ENCODE measurements at regions not wholly inside any gene's neighbourhood (a gene's known extent, or its start where the extent isn't known, plus 50 kb on each side); places are given as distances from the start of the nearest gene placed in this dataset.
"Not testable (repeated sequence)": the region's sequence is repeated elsewhere in the genome, so short reads cannot be mapped to it uniquely, and the experiment has no call there.

- H3K18ac ChIP-seq (ENCODE audit: low read depth in 1 of 2, low read length in 2 of 2); H3K4me2 ChIP-seq (ENCODE audit: low read length, poor library complexity, severe bottlenecking); H3K4ac ChIP-seq (ENCODE audit: low read depth in 1 of 2, low read length in 2 of 2); H3K4me1 ChIP-seq (ENCODE audit: control insufficient read depth, insufficient read depth, low read depth, low read length); DNase-seq; H2BK120ac ChIP-seq (ENCODE audit: low read depth, low read length); H3K9me3 ChIP-seq (ENCODE audit: control insufficient read depth, low read length); H4K8ac ChIP-seq (ENCODE audit: low read length); H2AK5ac ChIP-seq (ENCODE audit: low read length, severe bottlenecking); H3K14ac ChIP-seq (ENCODE audit: low read length in 2 of 2); H2BK12ac ChIP-seq (ENCODE audit: low read length in 2 of 2); H3K23ac ChIP-seq (ENCODE audit: low read length in 2 of 2); H4K91ac ChIP-seq (ENCODE audit: low read length); H3K79me1 ChIP-seq (replicated peaks; ENCODE audit: low read length, poor library complexity, severe bottlenecking); H2BK5ac ChIP-seq (ENCODE audit: low read depth, low read length, poor library complexity, severe bottlenecking); H3K9ac ChIP-seq (ENCODE audit: low read length); H2AFZ ChIP-seq (ENCODE audit: low read depth, low read length); H2BK15ac ChIP-seq (ENCODE audit: low read depth, poor library complexity, severe bottlenecking); H3K36me3 ChIP-seq (ENCODE audit: control insufficient read depth in 1 of 2, insufficient read depth in 2 of 2, low read depth in 1 of 2, low read length in 2 of 2); H3K4me3 ChIP-seq (ENCODE audit: insufficient read depth in 1 of 2, low read depth in 1 of 2, low read length in 2 of 2); H3K27ac ChIP-seq (ENCODE audit: low read length, poor library complexity, severe bottlenecking): not testable (repeated sequence)
- WGBS: 92% methylated on average over 4 of the region's 4 CpGs
- peaks cover 0 to 18% of the 10 kb centered on the region in 2 experiments for H3K27me3 ChIP-seq (ENCODE audit: control insufficient read depth in 1 of 2, insufficient read depth in 1 of 2, low read length in 2 of 2)
Measured at GRCh38 chr10:93234940-93235339, 161.2 kb downstream of the CYP26A1 start.

DNA sequence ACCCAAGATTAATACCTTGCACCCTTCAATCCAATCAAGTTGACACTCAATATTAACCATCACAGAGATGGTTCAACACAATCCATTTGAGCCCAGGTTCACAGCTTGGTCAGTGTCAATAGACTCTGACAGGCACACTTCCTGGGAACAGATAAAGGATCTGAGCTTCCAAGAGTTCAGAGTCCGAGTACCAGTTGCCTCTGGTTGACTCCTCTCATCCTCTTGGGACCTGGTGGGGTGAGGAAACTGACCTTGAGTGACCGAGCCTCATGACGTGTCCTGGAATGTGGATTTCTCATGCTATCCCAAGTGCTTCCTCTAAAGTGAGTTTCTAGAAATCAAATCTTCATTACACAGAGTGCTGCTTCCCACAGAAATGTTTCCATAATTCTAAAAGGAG is 162.0 kb downstream of the CYP26A1 start:
- Histone ChIP-seq H4K8ac (ENCODE audit: low read length) (no peak overlapping the region), H3K4ac (ENCODE audit: low read depth in 1 of 2, low read length in 2 of 2) (no peak overlapping the region), H2AK5ac (ENCODE audit: low read length, severe bottlenecking) (no peak overlapping the region), H2BK15ac (ENCODE audit: low read depth, poor library complexity, severe bottlenecking) (no peak overlapping the region), H2BK12ac (ENCODE audit: low read length in 2 of 2) (no peak overlapping the region), H2BK5ac (ENCODE audit: low read depth, low read length, poor library complexity, severe bottlenecking) (no peak overlapping the region), H3K4me1 (ENCODE audit: control insufficient read depth, insufficient read depth, low read depth, low read length) (no peaks in the 10 kb centered on the region), H2BK120ac (ENCODE audit: low read depth, low read length) (no peak overlapping the region), H2AFZ (ENCODE audit: low read depth, low read length) (no peak overlapping the region), H3K4me2 (ENCODE audit: low read length, poor library complexity, severe bottlenecking) (no peak overlapping the region), H3K36me3 (ENCODE audit: control insufficient read depth in 1 of 2, insufficient read depth in 2 of 2, low read depth in 1 of 2, low read length in 2 of 2) (no peaks in the 10 kb centered on the region), H3K4me3 (ENCODE audit: insufficient read depth in 1 of 2, low read depth in 1 of 2, low read length in 2 of 2) (no peak overlapping the region), H3K27ac (ENCODE audit: low read length, poor library complexity, severe bottlenecking) (no peak overlapping the region), H3K23ac (ENCODE audit: low read length in 2 of 2) (no peak overlapping the region), H3K79me1 (replicated peaks; ENCODE audit: low read length, poor library complexity, severe bottlenecking) (no peaks in the 10 kb centered on the region), H3K9ac (ENCODE audit: low read length) (no peak overlapping the region), H3K9me3 (ENCODE audit: control insufficient read depth, low read length) (peaks cover 7% of the 10 kb centered on the region), H3K18ac (ENCODE audit: low read depth in 1 of 2, low read length in 2 of 2) (no peak overlapping the region), H3K27me3 (ENCODE audit: control insufficient read depth in 1 of 2, insufficient read depth in 1 of 2, low read length in 2 of 2) (peaks cover 0 to 24% of the 10 kb centered on the region in 2 experiments), H4K91ac (ENCODE audit: low read length) (no peak overlapping the region), H3K14ac (ENCODE audit: low read length in 2 of 2) (no peak overlapping the region)
- WGBS: 23% methylated on average over 3 of the region's 3 CpGs
- DNase-seq: peak; percentile 89

GRCh38 chr10:93236393-93237040 is 162.8 kb downstream of the CYP26A1 start:
- peak overlapping the region in 1 of 2 experiments; percentile 28 for H3K18ac ChIP-seq (ENCODE audit: low read depth in 1 of 2, low read length in 2 of 2)
- peak overlapping the region; percentile 27 for H2BK120ac ChIP-seq (ENCODE audit: low read depth, low read length)
- H2BK15ac ChIP-seq (ENCODE audit: low read depth, poor library complexity, severe bottlenecking): peak overlapping the region; percentile 26
- no peak overlapping the region for H3K4me3 ChIP-seq (ENCODE audit: insufficient read depth in 1 of 2, low read depth in 1 of 2, low read length in 2 of 2)
- H3K9me3 ChIP-seq (ENCODE audit: control insufficient read depth, low read length): peaks cover 7% of the 10 kb centered on the region
- WGBS: 73% methylated on average over 4 of the region's 4 CpGs
- H3K4ac ChIP-seq (ENCODE audit: low read depth in 1 of 2, low read length in 2 of 2): no peak overlapping the region
- no peak overlapping the region for H3K4me2 ChIP-seq (ENCODE audit: low read length, poor library complexity, severe bottlenecking)
- peak; percentile 7 for DNase-seq
- no peak overlapping the region for H3K27ac ChIP-seq (ENCODE audit: low read length, poor library complexity, severe bottlenecking)
- H2AFZ ChIP-seq (ENCODE audit: low read depth, low read length): peak overlapping the region; percentile 18
- no peak overlapping the region for H4K8ac ChIP-seq (ENCODE audit: low read length)
- no peak overlapping the region for H2BK5ac ChIP-seq (ENCODE audit: low read depth, low read length, poor library complexity, severe bottlenecking)
- no peak overlapping the region for H3K23ac ChIP-seq (ENCODE audit: low read length in 2 of 2)
- peaks cover 3 to 29% of the 10 kb centered on the region in 2 experiments for H3K27me3 ChIP-seq (ENCODE audit: control insufficient read depth in 1 of 2, insufficient read depth in 1 of 2, low read length in 2 of 2)
- no peak overlapping the region for H3K9ac ChIP-seq (ENCODE audit: low read length)
- no peaks in the 10 kb centered on the region for H3K36me3 ChIP-seq (ENCODE audit: control insufficient read depth in 1 of 2, insufficient read depth in 2 of 2, low read depth in 1 of 2, low read length in 2 of 2)
- H3K14ac ChIP-seq (ENCODE audit: low read length in 2 of 2): no peak overlapping the region
- H3K4me1 ChIP-seq (ENCODE audit: control insufficient read depth, insufficient read depth, low read depth, low read length): no peaks in the 10 kb centered on the region
- no peak overlapping the region for H4K91ac ChIP-seq (ENCODE audit: low read length)
- H2AK5ac ChIP-seq (ENCODE audit: low read length, severe bottlenecking): no peak overlapping the region
- no peaks in the 10 kb centered on the region for H3K79me1 ChIP-seq (replicated peaks; ENCODE audit: low read length, poor library complexity, severe bottlenecking)
- H2BK12ac ChIP-seq (ENCODE audit: low read length in 2 of 2): peak overlapping the region; percentile 3 to 5

GRCh38 chr10:93245147-93245546 is 171.5 kb downstream of the CYP26A1 start:
- Histone ChIP-seq H4K8ac (ENCODE audit: low read length) (no peak overlapping the region), H3K14ac (ENCODE audit: low read length in 2 of 2) (no peak overlapping the region), H2AFZ (ENCODE audit: low read depth, low read length) (no peak overlapping the region), H3K27ac (ENCODE audit: low read length, poor library complexity, severe bottlenecking) (no peak overlapping the region), H3K27me3 (ENCODE audit: control insufficient read depth in 1 of 2, insufficient read depth in 1 of 2, low read length in 2 of 2) (peaks cover 21 to 25% of the 10 kb centered on the region in 2 experiments), H3K18ac (ENCODE audit: low read depth in 1 of 2, low read length in 2 of 2) (no peak overlapping the region), H3K4me3 (ENCODE audit: insufficient read depth in 1 of 2, low read depth in 1 of 2, low read length in 2 of 2) (no peak overlapping the region), H3K79me1 (replicated peaks; ENCODE audit: low read length, poor library complexity, severe bottlenecking) (no peaks in the 10 kb centered on the region), H2BK5ac (ENCODE audit: low read depth, low read length, poor library complexity, severe bottlenecking) (no peak overlapping the region), H4K91ac (ENCODE audit: low read length) (no peak overlapping the region), H2BK120ac (ENCODE audit: low read depth, low read length) (no peak overlapping the region), H3K36me3 (ENCODE audit: control insufficient read depth in 1 of 2, insufficient read depth in 2 of 2, low read depth in 1 of 2, low read length in 2 of 2) (no peaks in the 10 kb centered on the region), H3K4me2 (ENCODE audit: low read length, poor library complexity, severe bottlenecking) (no peak overlapping the region), H2AK5ac (ENCODE audit: low read length, severe bottlenecking) (no peak overlapping the region), H3K4ac (ENCODE audit: low read depth in 1 of 2, low read length in 2 of 2) (no peak overlapping the region), H2BK12ac (ENCODE audit: low read length in 2 of 2) (no peak overlapping the region), H2BK15ac (ENCODE audit: low read depth, poor library complexity, severe bottlenecking) (no peak overlapping the region), H3K9ac (ENCODE audit: low read length) (no peak overlapping the region), H3K23ac (ENCODE audit: low read length in 2 of 2) (no peak overlapping the region), H3K9me3 (ENCODE audit: control insufficient read depth, low read length) (no peaks in the 10 kb centered on the region), H3K4me1 (ENCODE audit: control insufficient read depth, insufficient read depth, low read depth, low read length) (no peaks in the 10 kb centered on the region)
- WGBS: 100% methylated on average over 1 of the region's 1 CpG
- DNase-seq: no peak

All from mesenchymal stem cell (in vitro differentiated cells and primary cell).